GM18873 (cell line): ENCODE measurements at regions not wholly inside any gene's neighbourhood (a gene's known extent, or its start where the extent isn't known, plus 50 kb on each side); places are given as distances from the start of the nearest gene placed in this dataset.
"Not testable (repeated sequence)": the region's sequence is repeated elsewhere in the genome, so short reads cannot be mapped to it uniquely, and the experiment has no call there.

Experiments used
- ATAC-seq: cut with Tn5 transposase; IDR thresholded peaks from one replicate; pipeline ENCODE4 v1.9.1; 2021; ENCODE audit warnings: mild to moderate bottlenecking, moderate library complexity, moderate number of reproducible peaks; ENCODE audit not compliant: unreplicated experiment, low FRiP score

- no peak for ATAC-seq
These were observed 97.0 kb upstream of the MAN1A1 start for GRCh38 chr6:119446609-119447008.

GRCh38 chr6:119446115-119446554 is 96.6 kb upstream of the MAN1A1 start:
- ATAC-seq, result no peak

- no peak for ATAC-seq
These were observed 96.1 kb upstream of the MAN1A1 start for GRCh38 chr6:119445666-119446065.

- peak; percentile 56 for ATAC-seq
These were observed 95.3 kb upstream of the MAN1A1 start for GRCh38 chr6:119444642-119445557.

GRCh38 chr6:119443993-119444641 is 94.6 kb upstream of the MAN1A1 start:
- ATAC-seq, result no peak

- peak; percentile 60 for ATAC-seq
These were observed 93.2 kb upstream of the MAN1A1 start for GRCh38 chr6:119442776-119443184.

GRCh38 chr6:119440953-119441352 is 91.4 kb upstream of the MAN1A1 start:
- ATAC-seq, result no peak

- no peak for ATAC-seq
These were observed 87.0 kb upstream of the MAN1A1 start for GRCh38 chr6:119436583-119436982.

- ATAC-seq, result no peak
These were observed 82.2 kb upstream of the MAN1A1 start for GRCh38 chr6:119431799-119432198.

GRCh38 chr6:119430805-119431204 is 81.2 kb upstream of the MAN1A1 start:
- no peak for ATAC-seq

- no peak for ATAC-seq
These were observed 79.1 kb upstream of the MAN1A1 start for GRCh38 chr6:119428633-119429032.

GRCh38 chr6:119426619-119427018 is 77.1 kb upstream of the MAN1A1 start:
- ATAC-seq, result no peak

GRCh38 chr6:119423996-119424395 is 74.4 kb upstream of the MAN1A1 start:
- ATAC-seq, result no peak

GRCh38 chr6:119418084-119418483 is 68.5 kb upstream of the MAN1A1 start:
- not testable (repeated sequence) for ATAC-seq

GRCh38 chr6:119407156-119407555 is 57.6 kb upstream of the MAN1A1 start:
- ATAC-seq, result no peak

- not testable (repeated sequence) for ATAC-seq
These were observed 55.6 kb upstream of the MAN1A1 start for GRCh38 chr6:119405114-119405513.
